GM23338 (cell line): ENCODE measurements at regions not wholly inside any gene's neighbourhood (a gene's known extent, or its start where the extent isn't known, plus 50 kb on each side); places are given as distances from the start of the nearest gene placed in this dataset.
A peak's percentile ranks its signal among the peaks of the same experiment; 100 is the strongest.
"Not testable (repeated sequence)": the region's sequence is repeated elsewhere in the genome, so short reads cannot be mapped to it uniquely, and the experiment has no call there.

Experiments used
- ATAC-seq: fragments of 200-7000 bp; cut with Tn5 transposase; 3 replicates; pipeline ENCODE4 v1.9.1; 2020
- DNase-seq: peaks from one replicate; pipeline ENCODE4 v3.0.0-alpha.2; 2015; ENCODE audit warnings: low spot score
- H2AFZ ChIP-seq: fragments of 200-600 bp; sonication (generic); 2 replicates; pipeline ENCODE4 v1.8.0; 2016; ENCODE audit warnings: antibody characterized with exemption, mild to moderate bottlenecking, moderate library complexity
- H3F3A ChIP-seq: fragments of 200-600 bp; sonication (generic); replicated peaks from 2 replicates; pipeline ENCODE4 v1.8.0; 2017; ENCODE audit warnings: antibody characterized with exemption, mixed run types, low read depth
- H3K27ac ChIP-seq: fragments of 200-600 bp; sonication (generic); 2 replicates; pipeline ENCODE4 v1.6.1; 2016; ENCODE audit warnings: low read depth
- H3K27me3 ChIP-seq: fragments of 200-600 bp; sonication (generic); 2 replicates; pipeline ENCODE4 v1.8.0; 2016; ENCODE audit warnings: mild to moderate bottlenecking, mixed run types, moderate library complexity; ENCODE audit not compliant: insufficient read depth
- H3K36me3 ChIP-seq: fragments of 200-600 bp; sonication (generic); 2 replicates; pipeline ENCODE4 v1.8.0; 2016; ENCODE audit warnings: mild to moderate bottlenecking; ENCODE audit not compliant: insufficient read depth
- H3K4me1 ChIP-seq: fragments of 200-600 bp; sonication (generic); 2 replicates; pipeline ENCODE4 v1.8.0; 2016; ENCODE audit warnings: mild to moderate bottlenecking, moderate library complexity; ENCODE audit not compliant: insufficient read depth
- H3K4me2 ChIP-seq: fragments of 200-600 bp; sonication (generic); 2 replicates; pipeline ENCODE4 v1.7.1; 2017; ENCODE audit warnings: mixed run types
- H3K4me3 ChIP-seq: fragments of 200-600 bp; sonication (generic); 2 replicates; pipeline ENCODE4 v1.6.1; 2016; ENCODE audit warnings: mixed run types
- H3K79me2 ChIP-seq: fragments of 200-600 bp; sonication (generic); replicated peaks from 2 replicates; pipeline ENCODE4 v1.8.0; 2017; ENCODE audit warnings: mild to moderate bottlenecking; ENCODE audit not compliant: insufficient read depth
- H3K9me2 ChIP-seq: fragments of 200-600 bp; sonication (generic); 2 replicates; pipeline ENCODE4 v1.8.0; 2017; ENCODE audit not compliant: insufficient read depth
- H4K20me1 ChIP-seq: fragments of 200-600 bp; sonication (generic); replicated peaks from 2 replicates; pipeline ENCODE4 v1.8.0; 2017; ENCODE audit warnings: mild to moderate bottlenecking; ENCODE audit not compliant: insufficient read depth
- H3K27ac Mint-ChIP-seq: 2 replicates; pipeline ENCODE4 v1.8.0; 2020; ENCODE audit warnings: inconsistent platforms, mild to moderate bottlenecking, moderate library complexity, mixed read lengths
- H3K27me3 Mint-ChIP-seq: 3 replicates; pipeline ENCODE4 v1.8.0; 2022; ENCODE audit warnings: low read depth, mild to moderate bottlenecking, moderate library complexity, mixed read lengths, inconsistent platforms; ENCODE audit not compliant: insufficient read depth, poor library complexity
- H3K36me3 Mint-ChIP-seq: 3 replicates; pipeline ENCODE4 v1.8.0; 2021; ENCODE audit warnings: low read depth, mild to moderate bottlenecking, inconsistent platforms, moderate library complexity, mixed read lengths
- H3K4me1 Mint-ChIP-seq: 3 replicates; pipeline ENCODE4 v1.8.0; 2020; ENCODE audit warnings: mild to moderate bottlenecking, inconsistent platforms, mixed read lengths
- H3K4me3 Mint-ChIP-seq: 3 replicates; pipeline ENCODE4 v1.8.0; 2021; ENCODE audit warnings: moderate library complexity, mild to moderate bottlenecking, inconsistent platforms, mixed read lengths
- H3K9me3 Mint-ChIP-seq: 3 replicates; pipeline ENCODE4 v1.8.0; 2020; ENCODE audit warnings: moderate library complexity, mild to moderate bottlenecking, inconsistent platforms, mixed read lengths

GRCh38 chr2:87582152-87582551, 165.7 kb upstream of the PLGLB2 start:
- H3K4me2 ChIP-seq, DNase-seq, H3K4me1 Mint-ChIP-seq, H3K9me3 Mint-ChIP-seq, H4K20me1 ChIP-seq, H3K27me3 ChIP-seq, H3K4me3 ChIP-seq, H3F3A ChIP-seq, ATAC-seq, H3K27ac Mint-ChIP-seq, H3K27me3 Mint-ChIP-seq, H3K4me1 ChIP-seq, H3K36me3 ChIP-seq, H3K9me2 ChIP-seq, H2AFZ ChIP-seq, H3K27ac ChIP-seq, H3K4me3 Mint-ChIP-seq, H3K79me2 ChIP-seq, H3K36me3 Mint-ChIP-seq: not testable (repeated sequence)

- not testable (repeated sequence) for H3F3A ChIP-seq, H3K36me3 Mint-ChIP-seq, H2AFZ ChIP-seq, H3K4me1 Mint-ChIP-seq, H3K4me2 ChIP-seq, H3K27ac Mint-ChIP-seq, H3K36me3 ChIP-seq, H3K4me1 ChIP-seq, ATAC-seq, H3K9me2 ChIP-seq, H3K4me3 ChIP-seq, H3K4me3 Mint-ChIP-seq, H3K27ac ChIP-seq, H3K27me3 ChIP-seq, H3K27me3 Mint-ChIP-seq, H3K9me3 Mint-ChIP-seq, H4K20me1 ChIP-seq, H3K79me2 ChIP-seq, DNase-seq
These were observed 165.3 kb upstream of the PLGLB2 start for GRCh38 chr2:87582579-87582978.

- H3K4me3 Mint-ChIP-seq, H3K9me3 Mint-ChIP-seq: not testable (repeated sequence)
These were observed 164.5 kb upstream of the PLGLB2 start for GRCh38 chr2:87583370-87583769.

GRCh38 chr2:87583803-87584202, 164.1 kb upstream of the PLGLB2 start:
- ATAC-seq, result peak; percentile 53
- H3K4me3 Mint-ChIP-seq, result not testable (repeated sequence)

More at GRCh38 chr2:87583370-87583769, 164.5 kb upstream of the PLGLB2 start:
- H3K27me3 Mint-ChIP-seq, H3K4me1 ChIP-seq, H3K36me3 ChIP-seq, H3K4me3 ChIP-seq, H4K20me1 ChIP-seq, H3F3A ChIP-seq, H3K4me2 ChIP-seq, H2AFZ ChIP-seq, H3K36me3 Mint-ChIP-seq, H3K9me2 ChIP-seq, H3K4me1 Mint-ChIP-seq, H3K27me3 ChIP-seq, DNase-seq, H3K27ac Mint-ChIP-seq, H3K79me2 ChIP-seq, H3K27ac ChIP-seq, ATAC-seq: not testable (repeated sequence)

GRCh38 chr2:87584268-87584906, 163.5 kb upstream of the PLGLB2 start:
- H3K79me2 ChIP-seq, H3K9me3 Mint-ChIP-seq, H3K27ac ChIP-seq, H3K27me3 ChIP-seq, H3F3A ChIP-seq, H3K27ac Mint-ChIP-seq, H4K20me1 ChIP-seq, H3K4me1 Mint-ChIP-seq, H3K4me1 ChIP-seq, H3K27me3 Mint-ChIP-seq, H3K36me3 Mint-ChIP-seq, H3K36me3 ChIP-seq, H3K9me2 ChIP-seq: not testable (repeated sequence)
- Histone ChIP-seq H2AFZ (peak overlapping the region; percentile 84), H3K4me2 (peak overlapping the region; percentile 64), H3K4me3 (peak overlapping the region; percentile 46; the same call in 1 of the 2 replicates)
- DNase-seq, result peak; percentile 52
- peak; percentile 95 for ATAC-seq
- H3K4me3 Mint-ChIP-seq, result peak overlapping the region; percentile 53; the same call in 2 of the 3 replicates

More at GRCh38 chr2:87583803-87584202, 164.1 kb upstream of the PLGLB2 start:
- H3K79me2 ChIP-seq, H3K4me1 Mint-ChIP-seq, H3K27me3 ChIP-seq, H3K27ac ChIP-seq, H3K36me3 ChIP-seq, H3K36me3 Mint-ChIP-seq, H3K9me2 ChIP-seq, H3F3A ChIP-seq, H3K27ac Mint-ChIP-seq, H3K27me3 Mint-ChIP-seq, H3K4me1 ChIP-seq, H4K20me1 ChIP-seq, H3K9me3 Mint-ChIP-seq, H2AFZ ChIP-seq: not testable (repeated sequence)
- peak; percentile 3 for DNase-seq
- Histone ChIP-seq H3K4me3 (0 out of 2 replicates have a peak overlapping the region, but pooled peaks have one; percentile 46), H3K4me2 (peak overlapping the region; percentile 64)

- H3K36me3 ChIP-seq, H3K79me2 ChIP-seq, H3K27me3 ChIP-seq, H3K4me3 Mint-ChIP-seq, ATAC-seq, H3K27ac ChIP-seq, H3K27me3 Mint-ChIP-seq, DNase-seq, H3K9me3 Mint-ChIP-seq, H3K36me3 Mint-ChIP-seq, H3K4me3 ChIP-seq, H4K20me1 ChIP-seq, H3K9me2 ChIP-seq, H2AFZ ChIP-seq, H3K4me2 ChIP-seq, H3K4me1 ChIP-seq, H3F3A ChIP-seq, H3K27ac Mint-ChIP-seq, H3K4me1 Mint-ChIP-seq: not testable (repeated sequence)
These were observed 160.0 kb upstream of the PLGLB2 start for GRCh38 chr2:87587934-87588333.

GRCh38 chr2:87592974-87593373, 154.9 kb upstream of the PLGLB2 start:
- H3K4me3 ChIP-seq, H3K9me2 ChIP-seq, H3K4me1 ChIP-seq, H3K4me2 ChIP-seq, H4K20me1 ChIP-seq, DNase-seq, H3F3A ChIP-seq, H2AFZ ChIP-seq, H3K27ac Mint-ChIP-seq, H3K27ac ChIP-seq, H3K4me1 Mint-ChIP-seq, H3K36me3 ChIP-seq, H3K27me3 Mint-ChIP-seq, H3K9me3 Mint-ChIP-seq, H3K27me3 ChIP-seq, H3K4me3 Mint-ChIP-seq, H3K79me2 ChIP-seq, ATAC-seq, H3K36me3 Mint-ChIP-seq: not testable (repeated sequence)
